DOHH2 (cell line): ENCODE measurements at regions not wholly inside any gene's neighbourhood (a gene's known extent, or its start where the extent isn't known, plus 50 kb on each side); places are given as distances from the start of the nearest gene placed in this dataset.

Experiments used
- H3F3A ChIP-seq: fragments of 200-600 bp; sonication (generic), shearing (Covaris generic); 2 replicates; pipeline ENCODE4 v1.6.0; 2016; ENCODE audit warnings: antibody characterized with exemption, mild to moderate bottlenecking; ENCODE audit not compliant: control insufficient read depth, insufficient read depth
- H3K27ac ChIP-seq: fragments of 200-600 bp; sonication (generic); 2 replicates; pipeline ENCODE4 v1.5.1; 2014; ENCODE audit warnings: low read depth, mild to moderate bottlenecking, low read length, moderate library complexity
- H3K27me3 ChIP-seq: fragments of 200-600 bp; sonication (generic); 2 replicates; pipeline ENCODE4 v1.6.1; 2014; ENCODE audit warnings: mild to moderate bottlenecking, low read length, mixed read lengths; ENCODE audit not compliant: control insufficient read depth
- H3K36me3 ChIP-seq: fragments of 200-600 bp; sonication (generic); 2 replicates; pipeline ENCODE4 v1.6.1; 2014; ENCODE audit warnings: mild to moderate bottlenecking, low read length, moderate library complexity, mixed read lengths; ENCODE audit not compliant: control insufficient read depth
- H3K4me1 ChIP-seq: fragments of 200-600 bp; sonication (generic); 2 replicates; pipeline ENCODE4 v1.6.1; 2014; ENCODE audit warnings: mild to moderate bottlenecking, low read length, mixed read lengths; ENCODE audit not compliant: control insufficient read depth
- H3K4me2 ChIP-seq: fragments of 200-600 bp; sonication (generic); 2 replicates; pipeline ENCODE4 v1.6.0; 2014; ENCODE audit warnings: mild to moderate bottlenecking, low read length, moderate library complexity
- H3K4me3 ChIP-seq: fragments of 200-600 bp; sonication (generic); 2 replicates; pipeline ENCODE4 v1.5.1; 2014; ENCODE audit warnings: mild to moderate bottlenecking, low read length, mixed read lengths
- H3K79me2 ChIP-seq: fragments of 200-600 bp; sonication (generic); 2 replicates; pipeline ENCODE4 v1.6.1; 2014; ENCODE audit warnings: mild to moderate bottlenecking, low read length, mixed read lengths; ENCODE audit not compliant: control insufficient read depth
- H3K9me2 ChIP-seq: fragments of 200-600 bp; sonication (generic); replicated peaks from 2 replicates; pipeline ENCODE4 v1.6.1; 2014; ENCODE audit warnings: mild to moderate bottlenecking, low read length, mixed read lengths; ENCODE audit not compliant: control insufficient read depth
- H3K9me3 ChIP-seq: fragments of 200-600 bp; sonication (generic); 2 replicates; pipeline ENCODE4 v1.6.1; 2014; ENCODE audit warnings: antibody characterized with exemption, low read length, mixed read lengths; ENCODE audit not compliant: control insufficient read depth, insufficient read depth
- H4K20me1 ChIP-seq: fragments of 200-600 bp; sonication (generic); 2 replicates; pipeline ENCODE4 v1.6.0; 2014; ENCODE audit warnings: low read depth, mild to moderate bottlenecking, antibody characterized with exemption, low read length, moderate library complexity; ENCODE audit not compliant: control insufficient read depth, insufficient read depth
- EZH2phosphoT487 ChIP-seq: fragments of 200-600 bp; sonication (generic); IDR thresholded peaks from 2 replicates; pipeline ENCODE4 v1.6.1; 2017; ENCODE audit warnings: borderline replicate concordance, mild to moderate bottlenecking, antibody characterized with exemption, low read length, moderate library complexity, mixed read lengths
- TF ChIP-seq, protein P1 (sequence below): fragments of 200-600 bp; sonication (generic); IDR thresholded peaks from one replicate; pipeline ENCODE4 v1.5.1; 2014; ENCODE audit warnings: antibody characterized with exemption, mild to moderate bottlenecking, low read depth, low read length; ENCODE audit not compliant: poor library complexity, severe bottlenecking

GRCh38 chr19:28397306-28397705 lies 815.6 kb downstream of the UQCRFS1 start:
- no peak overlapping the region for H3K4me3 ChIP-seq
- TF ChIP-seq EZH2phosphoT487: no peak
- TF ChIP-seq, protein P1, sequence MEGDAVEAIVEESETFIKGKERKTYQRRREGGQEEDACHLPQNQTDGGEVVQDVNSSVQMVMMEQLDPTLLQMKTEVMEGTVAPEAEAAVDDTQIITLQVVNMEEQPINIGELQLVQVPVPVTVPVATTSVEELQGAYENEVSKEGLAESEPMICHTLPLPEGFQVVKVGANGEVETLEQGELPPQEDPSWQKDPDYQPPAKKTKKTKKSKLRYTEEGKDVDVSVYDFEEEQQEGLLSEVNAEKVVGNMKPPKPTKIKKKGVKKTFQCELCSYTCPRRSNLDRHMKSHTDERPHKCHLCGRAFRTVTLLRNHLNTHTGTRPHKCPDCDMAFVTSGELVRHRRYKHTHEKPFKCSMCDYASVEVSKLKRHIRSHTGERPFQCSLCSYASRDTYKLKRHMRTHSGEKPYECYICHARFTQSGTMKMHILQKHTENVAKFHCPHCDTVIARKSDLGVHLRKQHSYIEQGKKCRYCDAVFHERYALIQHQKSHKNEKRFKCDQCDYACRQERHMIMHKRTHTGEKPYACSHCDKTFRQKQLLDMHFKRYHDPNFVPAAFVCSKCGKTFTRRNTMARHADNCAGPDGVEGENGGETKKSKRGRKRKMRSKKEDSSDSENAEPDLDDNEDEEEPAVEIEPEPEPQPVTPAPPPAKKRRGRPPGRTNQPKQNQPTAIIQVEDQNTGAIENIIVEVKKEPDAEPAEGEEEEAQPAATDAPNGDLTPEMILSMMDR: no peak
- no peaks in the 10 kb centered on the region for H3K9me3 ChIP-seq
- H3F3A ChIP-seq: no peaks in the 10 kb centered on the region
- H3K79me2 ChIP-seq: no peaks in the 10 kb centered on the region
- no peaks in the 10 kb centered on the region for H4K20me1 ChIP-seq
- H3K4me1 ChIP-seq: no peaks in the 10 kb centered on the region
- H3K27ac ChIP-seq: no peak overlapping the region
- no peaks in the 10 kb centered on the region for H3K9me2 ChIP-seq
- no peak overlapping the region for H3K4me2 ChIP-seq
- H3K27me3 ChIP-seq: no peaks in the 10 kb centered on the region
- no peaks in the 10 kb centered on the region for H3K36me3 ChIP-seq

- no peaks in the 10 kb centered on the region for H3K27me3 ChIP-seq
- H3K36me3 ChIP-seq: no peaks in the 10 kb centered on the region
- H4K20me1 ChIP-seq: no peaks in the 10 kb centered on the region
- H3K9me2 ChIP-seq: no peaks in the 10 kb centered on the region
- H3K79me2 ChIP-seq: no peaks in the 10 kb centered on the region
- no peak overlapping the region for H3K4me2 ChIP-seq
- H3K27ac ChIP-seq: no peak overlapping the region
- no peaks in the 10 kb centered on the region for H3F3A ChIP-seq
- no peak overlapping the region for H3K4me3 ChIP-seq
- H3K9me3 ChIP-seq: no peaks in the 10 kb centered on the region
- no peaks in the 10 kb centered on the region for H3K4me1 ChIP-seq
- no peak for TF ChIP-seq EZH2phosphoT487
- TF ChIP-seq, protein P1: no peak
Measured at GRCh38 chr19:28396287-28396831, 816.6 kb downstream of the UQCRFS1 start.

DNA sequence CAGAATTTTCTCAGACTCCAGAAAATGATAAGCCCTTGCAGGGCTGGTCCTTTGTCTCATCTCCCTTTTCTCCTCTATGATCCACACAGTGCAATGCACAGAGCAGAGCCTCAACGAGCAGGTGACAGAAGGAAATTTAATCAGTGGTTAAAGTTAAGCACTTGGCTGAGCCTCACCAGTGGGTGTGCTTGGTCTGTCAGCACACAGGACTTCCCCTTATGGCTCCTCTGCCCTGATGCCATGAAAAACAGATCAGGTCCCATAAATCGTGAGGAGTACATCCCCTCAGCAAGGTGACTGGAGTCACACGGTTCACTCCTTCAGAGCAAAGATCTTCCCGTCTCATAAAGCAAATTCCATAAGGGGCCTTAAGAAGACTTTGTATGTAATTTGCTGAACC lies 818.2 kb downstream of the UQCRFS1 start:
- Histone ChIP-seq H4K20me1 (no peaks in the 10 kb centered on the region), H3K9me3 (no peaks in the 10 kb centered on the region), H3K79me2 (no peaks in the 10 kb centered on the region), H3K36me3 (no peaks in the 10 kb centered on the region), H3F3A (no peaks in the 10 kb centered on the region), H3K27me3 (no peaks in the 10 kb centered on the region), H3K27ac (no peak overlapping the region), H3K4me2 (no peak overlapping the region), H3K9me2 (no peaks in the 10 kb centered on the region), H3K4me1 (no peaks in the 10 kb centered on the region), H3K4me3 (no peak overlapping the region)
- no peak for TF ChIP-seq EZH2phosphoT487
- TF ChIP-seq, protein P1: no peak
